Progenitor cell of endocrine pancreas (in vitro differentiated cells): ENCODE measurements at regions not wholly inside any gene's neighbourhood (a gene's known extent, or its start where the extent isn't known, plus 50 kb on each side); places are given as distances from the start of the nearest gene placed in this dataset.

ENCODE experiments used
- DNase-seq: peaks from one replicate; pipeline ENCODE4 v3.0.0; 2021; ENCODE audit warnings: low spot score; ENCODE audit not compliant: unreplicated experiment
- H3K27ac Mint-ChIP-seq: 2 replicates; pipeline ENCODE4 v1.8.0; 2021; ENCODE audit warnings: mild to moderate bottlenecking, moderate library complexity, mixed read lengths
- H3K27me3 Mint-ChIP-seq: 2 replicates; pipeline ENCODE4 v1.8.0; 2021; ENCODE audit warnings: mixed read lengths
- H3K36me3 Mint-ChIP-seq: 2 replicates; pipeline ENCODE4 v1.8.0; 2022; ENCODE audit warnings: mixed read lengths; ENCODE audit not compliant: insufficient read depth
- H3K4me1 Mint-ChIP-seq: 2 replicates; pipeline ENCODE4 v1.8.0; 2021; ENCODE audit warnings: low read depth, mixed read lengths
- H3K4me3 Mint-ChIP-seq: 2 replicates; pipeline ENCODE4 v1.8.0; 2021; ENCODE audit warnings: low read depth, mild to moderate bottlenecking, moderate library complexity, mixed read lengths
- H3K9me3 Mint-ChIP-seq: 2 replicates; pipeline ENCODE4 v1.8.0; 2021; ENCODE audit warnings: low read depth, mixed read lengths
- TF ChIP-seq, protein P1 (sequence below): fragments of 200-600 bp; sonication (generic); IDR thresholded peaks from one replicate; pipeline ENCODE4 v1.5.0; 2021; ENCODE audit warnings: antibody characterized with exemption, mild to moderate bottlenecking; ENCODE audit not compliant: unreplicated experiment

DNA sequence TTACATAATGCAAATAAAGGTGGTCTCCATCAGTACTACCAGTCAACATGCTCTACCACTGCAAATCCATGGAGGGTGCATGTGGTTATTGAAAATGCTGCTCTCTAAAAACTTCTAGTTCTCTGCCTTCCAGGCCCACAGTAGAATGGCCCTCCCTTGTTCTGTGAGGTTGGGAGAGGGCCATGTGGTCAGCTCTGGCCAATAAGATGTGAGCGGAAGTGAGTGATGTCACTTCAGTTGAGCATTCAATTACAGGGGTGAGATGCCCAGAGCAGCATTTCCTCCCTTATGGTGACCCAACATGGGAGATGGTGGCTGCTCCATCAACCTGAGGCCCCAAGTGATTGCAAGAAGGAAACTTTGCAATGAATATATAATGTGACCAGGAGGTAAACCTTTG, 148.8 kb downstream of the CPEB2 start:
- H3K9me3 Mint-ChIP-seq: peaks cover 8% of the 10 kb centered on the region
- no peaks in the 10 kb centered on the region for H3K27me3 Mint-ChIP-seq
- H3K4me3 Mint-ChIP-seq: no peak overlapping the region
- no peak overlapping the region for H3K27ac Mint-ChIP-seq
- H3K36me3 Mint-ChIP-seq: no peaks in the 10 kb centered on the region
- H3K4me1 Mint-ChIP-seq: peaks cover 12% of the 10 kb centered on the region
- no peak for DNase-seq
- TF ChIP-seq, protein P1, sequence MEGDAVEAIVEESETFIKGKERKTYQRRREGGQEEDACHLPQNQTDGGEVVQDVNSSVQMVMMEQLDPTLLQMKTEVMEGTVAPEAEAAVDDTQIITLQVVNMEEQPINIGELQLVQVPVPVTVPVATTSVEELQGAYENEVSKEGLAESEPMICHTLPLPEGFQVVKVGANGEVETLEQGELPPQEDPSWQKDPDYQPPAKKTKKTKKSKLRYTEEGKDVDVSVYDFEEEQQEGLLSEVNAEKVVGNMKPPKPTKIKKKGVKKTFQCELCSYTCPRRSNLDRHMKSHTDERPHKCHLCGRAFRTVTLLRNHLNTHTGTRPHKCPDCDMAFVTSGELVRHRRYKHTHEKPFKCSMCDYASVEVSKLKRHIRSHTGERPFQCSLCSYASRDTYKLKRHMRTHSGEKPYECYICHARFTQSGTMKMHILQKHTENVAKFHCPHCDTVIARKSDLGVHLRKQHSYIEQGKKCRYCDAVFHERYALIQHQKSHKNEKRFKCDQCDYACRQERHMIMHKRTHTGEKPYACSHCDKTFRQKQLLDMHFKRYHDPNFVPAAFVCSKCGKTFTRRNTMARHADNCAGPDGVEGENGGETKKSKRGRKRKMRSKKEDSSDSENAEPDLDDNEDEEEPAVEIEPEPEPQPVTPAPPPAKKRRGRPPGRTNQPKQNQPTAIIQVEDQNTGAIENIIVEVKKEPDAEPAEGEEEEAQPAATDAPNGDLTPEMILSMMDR: no peak

GRCh38 chr4:15153662-15154061, 151.4 kb downstream of the CPEB2 start:
- DNase-seq: no peak
- TF ChIP-seq, protein P1: no peak
- no peaks in the 10 kb centered on the region for H3K27me3 Mint-ChIP-seq
- no peak overlapping the region for H3K4me3 Mint-ChIP-seq
- peaks cover 21% of the 10 kb centered on the region for H3K9me3 Mint-ChIP-seq
- no peak overlapping the region for H3K27ac Mint-ChIP-seq
- H3K36me3 Mint-ChIP-seq: no peaks in the 10 kb centered on the region
- peaks cover 11% of the 10 kb centered on the region for H3K4me1 Mint-ChIP-seq

DNA sequence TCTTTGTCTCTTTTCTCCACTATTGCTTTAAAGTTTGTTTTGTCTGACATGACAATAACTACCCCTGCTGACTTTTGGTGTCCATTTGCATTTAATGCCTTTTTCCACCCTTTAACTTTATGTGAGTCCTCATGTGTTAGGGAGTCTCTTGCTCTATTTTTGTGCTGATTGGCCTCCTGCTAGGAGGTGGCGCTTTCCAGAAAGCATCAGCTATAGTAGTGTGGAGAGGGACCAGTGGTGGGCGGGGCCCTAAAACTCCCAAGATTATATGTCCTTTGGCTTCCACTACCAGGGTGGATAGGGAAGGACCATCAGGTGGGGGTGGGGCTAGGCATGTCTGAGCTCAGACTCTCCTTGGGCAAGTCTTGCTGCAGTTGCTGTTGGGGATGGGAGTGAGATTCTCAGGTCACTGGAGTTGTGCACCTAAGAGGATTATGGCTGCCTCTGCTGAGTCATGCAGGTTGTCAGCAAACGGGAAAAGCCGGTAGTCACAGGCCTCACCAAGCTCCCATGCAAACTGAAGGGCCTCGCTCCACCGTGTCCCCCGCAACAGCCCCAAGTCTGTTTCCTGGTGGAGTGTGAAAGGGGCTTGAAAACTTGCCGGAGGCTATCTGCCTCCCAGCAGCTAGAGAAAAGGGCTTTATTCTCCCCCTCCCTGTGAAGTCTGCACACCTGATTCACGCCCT, 156.3 kb downstream of the CPEB2 start:
- Mint-ChIP-seq H3K4me3 (no peak overlapping the region), H3K27me3 (no peaks in the 10 kb centered on the region), H3K36me3 (no peaks in the 10 kb centered on the region), H3K27ac (no peak overlapping the region), H3K4me1 (peaks cover 25% of the 10 kb centered on the region), H3K9me3 (peaks cover 21% of the 10 kb centered on the region)
- TF ChIP-seq, protein P1: no peak
- no peak for DNase-seq

- Mint-ChIP-seq H3K36me3 (no peaks in the 10 kb centered on the region), H3K4me3 (no peak overlapping the region), H3K9me3 (peaks cover 21% of the 10 kb centered on the region), H3K4me1 (peaks cover 25% of the 10 kb centered on the region), H3K27ac (peak overlapping the region; percentile 22), H3K27me3 (no peaks in the 10 kb centered on the region)
- no peak for DNase-seq
- TF ChIP-seq, protein P1: no peak
These were observed 157.3 kb downstream of the CPEB2 start for GRCh38 chr4:15159477-15160019.

DNA sequence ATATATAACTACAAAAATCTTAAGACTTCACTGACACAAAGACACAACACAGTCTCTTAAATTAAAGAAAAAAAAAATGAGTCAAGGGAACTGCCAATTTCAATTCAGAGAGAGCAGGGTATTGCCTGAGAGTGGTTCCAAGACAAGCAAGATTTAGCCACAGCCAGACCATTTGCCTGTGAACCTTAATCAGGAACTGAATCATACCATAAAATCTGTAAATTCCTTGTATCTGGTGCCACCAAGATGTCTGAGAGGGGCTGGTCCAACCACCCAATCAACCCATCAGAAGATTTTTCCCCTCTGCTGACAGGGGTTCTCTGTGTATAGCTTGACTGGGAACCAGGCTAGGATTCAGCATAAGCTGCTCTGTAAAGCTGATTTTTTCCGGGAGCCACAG, 159.2 kb downstream of the CPEB2 start:
- Mint-ChIP-seq H3K27me3 (peaks cover 2% of the 10 kb centered on the region), H3K4me1 (peaks cover 25% of the 10 kb centered on the region), H3K4me3 (no peak overlapping the region), H3K9me3 (peaks cover 9% of the 10 kb centered on the region), H3K27ac (no peak overlapping the region), H3K36me3 (no peaks in the 10 kb centered on the region)
- TF ChIP-seq, protein P1: no peak
- no peak for DNase-seq
